Mesothelial cell of epicardium (in vitro differentiated cells): ENCODE measurements at regions not wholly inside any gene's neighbourhood (a gene's known extent, or its start where the extent isn't known, plus 50 kb on each side); places are given as distances from the start of the nearest gene placed in this dataset.
"Not testable (repeated sequence)": the region's sequence is repeated elsewhere in the genome, so short reads cannot be mapped to it uniquely, and the experiment has no call there.

ENCODE experiments used
- DNase-seq, 2 experiments: peaks; one replicate each; pipeline ENCODE4 v3.0.0; 2021; ENCODE audit warnings: low spot score in 2 of 2; ENCODE audit not compliant: unreplicated experiment in 2 of 2
- H3K27ac Mint-ChIP-seq: 2 replicates; pipeline ENCODE4 v1.8.0; 2021; ENCODE audit warnings: mixed read lengths
- H3K27me3 Mint-ChIP-seq: 2 replicates; pipeline ENCODE4 v1.8.0; 2021; ENCODE audit warnings: low read depth, mixed read lengths
- H3K36me3 Mint-ChIP-seq: 2 replicates; pipeline ENCODE4 v1.8.0; 2021; ENCODE audit warnings: mixed read lengths
- H3K4me1 Mint-ChIP-seq: 2 replicates; pipeline ENCODE4 v1.8.0; 2021; ENCODE audit warnings: mixed read lengths
- H3K4me3 Mint-ChIP-seq: 2 replicates; pipeline ENCODE4 v1.8.0; 2021; ENCODE audit warnings: mild to moderate bottlenecking, moderate library complexity, mixed read lengths
- H3K9me3 Mint-ChIP-seq: 2 replicates; pipeline ENCODE4 v1.8.0; 2021; ENCODE audit warnings: mixed read lengths
- CTCF ChIP-seq: fragments of 200-600 bp; sonication (generic); IDR thresholded peaks from one replicate; pipeline ENCODE4 v1.5.0; 2021; ENCODE audit warnings: antibody characterized with exemption; ENCODE audit not compliant: unreplicated experiment

- no peak for TF ChIP-seq CTCF
- no peak overlapping the region for H3K27ac Mint-ChIP-seq
These were observed 174.3 kb downstream of the CPS1 start for GRCh38 chr2:210730672-210731071.

GRCh38 chr2:210746826-210747225 is 190.4 kb downstream of the CPS1 start:
- not testable (repeated sequence) for H3K27me3 Mint-ChIP-seq, DNase-seq, H3K27ac Mint-ChIP-seq, H3K36me3 Mint-ChIP-seq, H3K4me1 Mint-ChIP-seq, H3K4me3 Mint-ChIP-seq
- H3K9me3 Mint-ChIP-seq, result peaks cover 10% of the 10 kb centered on the region

More at GRCh38 chr2:210730672-210731071, 174.3 kb downstream of the CPS1 start:
- no peak for DNase-seq
- H3K4me3 Mint-ChIP-seq, result no peak overlapping the region
- H3K4me1 Mint-ChIP-seq, result peaks cover 6% of the 10 kb centered on the region
- peaks cover 2% of the 10 kb centered on the region for H3K27me3 Mint-ChIP-seq
- no peaks in the 10 kb centered on the region for H3K36me3 Mint-ChIP-seq
- peaks cover 9% of the 10 kb centered on the region for H3K9me3 Mint-ChIP-seq

GRCh38 chr2:210752532-210752931 is 196.1 kb downstream of the CPS1 start:
- Mint-ChIP-seq H3K27ac (no peak overlapping the region), H3K9me3 (no peaks in the 10 kb centered on the region), H3K27me3 (no peaks in the 10 kb centered on the region), H3K36me3 (no peaks in the 10 kb centered on the region), H3K4me3 (no peak overlapping the region), H3K4me1 (peaks cover 4% of the 10 kb centered on the region)
- TF ChIP-seq CTCF, result no peak
- no peak for DNase-seq

- peaks cover 4% of the 10 kb centered on the region for H3K4me1 Mint-ChIP-seq
- no peak overlapping the region for H3K27ac Mint-ChIP-seq
- no peaks in the 10 kb centered on the region for H3K9me3 Mint-ChIP-seq
- H3K4me3 Mint-ChIP-seq, result no peak overlapping the region
- DNase-seq, result no peak
- H3K36me3 Mint-ChIP-seq, result no peaks in the 10 kb centered on the region
- H3K27me3 Mint-ChIP-seq, result no peaks in the 10 kb centered on the region
- no peak for TF ChIP-seq CTCF
These were observed 197.0 kb downstream of the CPS1 start for GRCh38 chr2:210753386-210753785.

- H3K27me3 Mint-ChIP-seq, result no peaks in the 10 kb centered on the region
- no peak for TF ChIP-seq CTCF
- H3K4me3 Mint-ChIP-seq, result no peak overlapping the region
- H3K4me1 Mint-ChIP-seq, result peaks cover 4% of the 10 kb centered on the region
- DNase-seq, result no peak
- H3K27ac Mint-ChIP-seq, result no peak overlapping the region
- peaks cover 5% of the 10 kb centered on the region for H3K9me3 Mint-ChIP-seq
- no peaks in the 10 kb centered on the region for H3K36me3 Mint-ChIP-seq
These were observed 200.5 kb downstream of the CPS1 start for GRCh38 chr2:210756855-210757254.

GRCh38 chr2:210762604-210763588 is 206.5 kb downstream of the CPS1 start:
- no peak for DNase-seq
- Mint-ChIP-seq H3K4me3 (no peak overlapping the region), H3K9me3 (peaks cover 5% of the 10 kb centered on the region), H3K4me1 (no peaks in the 10 kb centered on the region), H3K27ac (no peak overlapping the region), H3K36me3 (no peaks in the 10 kb centered on the region), H3K27me3 (no peaks in the 10 kb centered on the region)
- TF ChIP-seq CTCF, result no peak
